ENCODE measurements at regions not wholly inside any gene's neighbourhood (a gene's known extent, or its start where the extent isn't known, plus 50 kb on each side); places are given as distances from the start of the nearest gene placed in this dataset.
A peak's percentile ranks its signal among the peaks of the same experiment; 100 is the strongest.
"Not testable (repeated sequence)": the region's sequence is repeated elsewhere in the genome, so short reads cannot be mapped to it uniquely, and the experiment has no call there.

DNA sequence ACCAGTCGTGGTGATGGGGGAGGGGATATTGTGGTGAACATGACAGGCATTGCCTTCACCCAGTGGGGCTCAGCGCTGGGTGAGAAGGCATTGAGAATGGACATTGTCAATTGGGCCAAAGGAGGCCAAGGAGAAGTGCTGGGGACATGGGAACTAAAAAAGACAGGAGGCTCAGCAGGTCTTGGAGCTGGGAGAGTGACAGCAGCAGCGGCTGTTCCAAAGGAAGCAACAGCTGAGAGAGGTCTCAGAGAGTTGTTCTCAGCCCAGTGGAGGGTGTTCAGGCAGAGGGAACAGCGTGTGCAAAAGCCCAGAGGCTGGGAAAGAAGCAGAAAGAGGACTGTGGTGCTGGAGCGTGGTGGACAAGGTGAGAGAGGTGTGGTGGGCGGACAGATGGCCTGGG, 56.6 kb upstream of the ASNS start:
- not testable (repeated sequence) for H3K27ac ChIP-seq (ENCODE audit: low read depth, low read length); H3K9me3 Mint-ChIP-seq; H3K9ac ChIP-seq (ENCODE audit: extremely low read depth, low read length, poor library complexity, severe bottlenecking); H3K4me3 ChIP-seq (ENCODE audit: low read length); H3K4me1 ChIP-seq (ENCODE audit: control insufficient read depth, insufficient read depth, low read length); H3K36me3 Mint-ChIP-seq (ENCODE audit: low read depth); H3K27ac Mint-ChIP-seq; H3K9me3 ChIP-seq (ENCODE audit: control insufficient read depth, low read length); H3K27me3 ChIP-seq (ENCODE audit: control insufficient read depth, insufficient read depth, low read length, poor library complexity, severe bottlenecking); DNase-seq; H3K36me3 ChIP-seq (ENCODE audit: control insufficient read depth, insufficient read depth, low read length); H3K4me1 Mint-ChIP-seq
- WGBS, 2 experiments (ENCODE audit: insufficient coverage in 1 of 2, insufficient read length in 1 of 2), result 85 to 92% methylated on average over 2 to 6 of the region's 6 CpGs
- Mint-ChIP-seq H3K4me3 (peak overlapping the region; percentile 56), H3K27me3 (ENCODE audit: insufficient read depth) (peaks cover 45% of the 10 kb centered on the region)

DNA sequence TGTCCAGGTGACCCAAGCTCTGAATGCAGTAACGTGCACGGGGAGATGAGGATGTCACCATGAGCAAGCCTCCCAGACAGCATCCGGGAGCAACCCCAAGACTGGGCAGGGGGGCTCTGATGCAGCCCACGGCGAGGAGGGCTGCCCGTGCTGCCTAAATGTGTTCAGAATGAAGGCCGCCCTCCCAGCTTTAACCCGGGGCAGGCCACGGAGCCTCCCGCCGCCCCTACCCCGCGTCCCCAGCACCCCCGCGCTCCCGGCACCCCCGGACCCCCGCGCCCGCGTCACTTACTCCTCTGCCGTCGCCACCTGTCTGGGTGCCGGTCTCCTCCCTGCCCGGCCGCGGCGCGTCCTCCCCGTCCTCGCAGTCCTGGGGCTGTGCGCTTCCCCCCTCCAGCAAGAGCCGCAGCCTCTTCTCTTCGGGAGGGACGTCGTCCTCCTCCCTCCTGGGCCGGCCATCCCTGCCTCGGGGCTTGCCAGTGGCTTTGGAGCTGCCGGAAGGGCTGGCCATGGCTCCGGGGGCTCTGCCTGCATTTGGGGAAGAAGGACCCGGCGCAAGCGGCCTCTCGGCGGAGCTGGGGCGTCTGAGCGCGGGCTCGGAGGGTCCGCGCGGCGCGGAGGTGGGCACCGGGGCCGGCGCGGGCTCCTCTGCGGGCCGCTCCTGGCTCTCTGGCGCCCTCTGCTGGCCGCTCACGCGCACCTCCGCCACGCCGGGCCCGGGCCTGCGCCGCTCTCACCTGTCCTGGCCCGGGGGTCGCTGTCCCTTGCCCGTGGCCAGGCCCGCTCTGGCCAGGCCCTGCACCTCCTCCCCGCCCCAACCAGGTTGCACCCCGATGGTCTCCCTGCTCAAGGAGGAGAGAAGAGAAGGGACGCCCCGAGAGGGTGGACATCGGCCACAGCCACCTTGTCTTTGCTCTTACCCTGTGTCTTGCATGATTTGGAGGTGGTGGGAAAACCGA, 55.9 kb upstream of the ASNS start:
- H3K36me3 ChIP-seq (ENCODE audit: control insufficient read depth, insufficient read depth, low read length); H3K9me3 ChIP-seq (ENCODE audit: control insufficient read depth, low read length); H3K27ac ChIP-seq (ENCODE audit: low read depth, low read length); H3K4me1 Mint-ChIP-seq; H3K4me1 ChIP-seq (ENCODE audit: control insufficient read depth, insufficient read depth, low read length); H3K9me3 Mint-ChIP-seq; H3K27me3 ChIP-seq (ENCODE audit: control insufficient read depth, insufficient read depth, low read length, poor library complexity, severe bottlenecking); H3K27ac Mint-ChIP-seq; H3K4me3 ChIP-seq (ENCODE audit: low read length); H3K9ac ChIP-seq (ENCODE audit: extremely low read depth, low read length, poor library complexity, severe bottlenecking); H3K36me3 Mint-ChIP-seq (ENCODE audit: low read depth): not testable (repeated sequence)
- TF ChIP-seq, protein P1, sequence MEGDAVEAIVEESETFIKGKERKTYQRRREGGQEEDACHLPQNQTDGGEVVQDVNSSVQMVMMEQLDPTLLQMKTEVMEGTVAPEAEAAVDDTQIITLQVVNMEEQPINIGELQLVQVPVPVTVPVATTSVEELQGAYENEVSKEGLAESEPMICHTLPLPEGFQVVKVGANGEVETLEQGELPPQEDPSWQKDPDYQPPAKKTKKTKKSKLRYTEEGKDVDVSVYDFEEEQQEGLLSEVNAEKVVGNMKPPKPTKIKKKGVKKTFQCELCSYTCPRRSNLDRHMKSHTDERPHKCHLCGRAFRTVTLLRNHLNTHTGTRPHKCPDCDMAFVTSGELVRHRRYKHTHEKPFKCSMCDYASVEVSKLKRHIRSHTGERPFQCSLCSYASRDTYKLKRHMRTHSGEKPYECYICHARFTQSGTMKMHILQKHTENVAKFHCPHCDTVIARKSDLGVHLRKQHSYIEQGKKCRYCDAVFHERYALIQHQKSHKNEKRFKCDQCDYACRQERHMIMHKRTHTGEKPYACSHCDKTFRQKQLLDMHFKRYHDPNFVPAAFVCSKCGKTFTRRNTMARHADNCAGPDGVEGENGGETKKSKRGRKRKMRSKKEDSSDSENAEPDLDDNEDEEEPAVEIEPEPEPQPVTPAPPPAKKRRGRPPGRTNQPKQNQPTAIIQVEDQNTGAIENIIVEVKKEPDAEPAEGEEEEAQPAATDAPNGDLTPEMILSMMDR (conservative IDR thresholded peaks at IDR 0.05), result peak; percentile 91
- DNase-seq, result peak; percentile 93
- Mint-ChIP-seq H3K4me3 (peak overlapping the region; percentile 56), H3K27me3 (ENCODE audit: insufficient read depth) (peaks cover 45% of the 10 kb centered on the region)
- WGBS, 2 experiments (ENCODE audit: insufficient coverage in 1 of 2, insufficient read length in 1 of 2), result 2 to 4% methylated on average over 32 to 75 of the region's 80 CpGs
